GM18498 (cell line): ENCODE measurements at regions not wholly inside any gene's neighbourhood (a gene's known extent, or its start where the extent isn't known, plus 50 kb on each side); places are given as distances from the start of the nearest gene placed in this dataset.

Experiments
- ATAC-seq: cut with Tn5 transposase; IDR thresholded peaks from one replicate; pipeline ENCODE4 v1.9.1; 2021; ENCODE audit warnings: mild to moderate bottlenecking, moderate library complexity; ENCODE audit not compliant: unreplicated experiment

GRCh38 chr2:43023791-43024514 is 202.5 kb downstream of the ZFP36L2 start:
- ATAC-seq = no peak

GRCh38 chr2:43022896-43023295 is 203.5 kb downstream of the ZFP36L2 start:
- ATAC-seq = no peak

GRCh38 chr2:43021791-43022509 is 204.5 kb downstream of the ZFP36L2 start:
- no peak for ATAC-seq

- ATAC-seq = no peak
Observed at GRCh38 chr2:43020990-43021669, 205.3 kb downstream of the ZFP36L2 start.

GRCh38 chr2:43020296-43020695 is 206.1 kb downstream of the ZFP36L2 start:
- ATAC-seq = no peak

- ATAC-seq = no peak
Observed at GRCh38 chr2:43019536-43020183, 206.7 kb downstream of the ZFP36L2 start.

GRCh38 chr2:43019025-43019367 is 207.4 kb downstream of the ZFP36L2 start:
- no peak for ATAC-seq

GRCh38 chr2:43018179-43019024 is 208.0 kb downstream of the ZFP36L2 start:
- no peak for ATAC-seq

GRCh38 chr2:43013821-43014345 is 212.5 kb downstream of the ZFP36L2 start:
- ATAC-seq = no peak

- no peak for ATAC-seq
Observed at GRCh38 chr2:43012966-43013365, 213.4 kb downstream of the ZFP36L2 start.

GRCh38 chr2:43011158-43011491 is 215.3 kb downstream of the ZFP36L2 start:
- ATAC-seq = no peak

GRCh38 chr2:43010438-43011157 is 215.8 kb downstream of the ZFP36L2 start:
- ATAC-seq = no peak

- ATAC-seq = no peak
Observed at GRCh38 chr2:43009448-43009847, 217.0 kb downstream of the ZFP36L2 start.

- ATAC-seq = no peak
Observed at GRCh38 chr2:43008388-43008787, 216.0 kb upstream of the HAAO start.

- no peak for ATAC-seq
Observed at GRCh38 chr2:43007901-43008300, 215.5 kb upstream of the HAAO start.

GRCh38 chr2:43006834-43007543 is 214.6 kb upstream of the HAAO start:
- no peak for ATAC-seq

- ATAC-seq = no peak
Observed at GRCh38 chr2:43005975-43006833, 213.8 kb upstream of the HAAO start.

- no peak for ATAC-seq
Observed at GRCh38 chr2:43005245-43005974, 213.0 kb upstream of the HAAO start.
